Testis (tissue), 2 donors: ENCODE measurements at regions not wholly inside any gene's neighbourhood (a gene's known extent, or its start where the extent isn't known, plus 50 kb on each side); places are given as distances from the start of the nearest gene placed in this dataset.

Source experiments
- POLR2A ChIP-seq: fragments of 450-650 bp; IDR thresholded peaks from one replicate; pipeline ENCODE4 v1.6.1; 2017; ENCODE audit warnings: antibody characterized with exemption, mild to moderate bottlenecking, moderate library complexity
- TF ChIP-seq, protein P1 (sequence below), 3 experiments: fragments of 450-650 bp in 2 of 3; fragments of 200-600 bp in 1 of 3; sonication (generic) in 1 of 3; IDR thresholded peaks; one replicate each; pipeline ENCODE4 v1.5.1; 2016 to 2019; ENCODE audit warnings: antibody characterized with exemption in 3 of 3, mild to moderate bottlenecking in 2 of 3, moderate library complexity in 1 of 3

GRCh38 chr11:7160814-7161489 is 72.2 kb downstream of the RBMXL2 start:
- TF ChIP-seq, protein P1, sequence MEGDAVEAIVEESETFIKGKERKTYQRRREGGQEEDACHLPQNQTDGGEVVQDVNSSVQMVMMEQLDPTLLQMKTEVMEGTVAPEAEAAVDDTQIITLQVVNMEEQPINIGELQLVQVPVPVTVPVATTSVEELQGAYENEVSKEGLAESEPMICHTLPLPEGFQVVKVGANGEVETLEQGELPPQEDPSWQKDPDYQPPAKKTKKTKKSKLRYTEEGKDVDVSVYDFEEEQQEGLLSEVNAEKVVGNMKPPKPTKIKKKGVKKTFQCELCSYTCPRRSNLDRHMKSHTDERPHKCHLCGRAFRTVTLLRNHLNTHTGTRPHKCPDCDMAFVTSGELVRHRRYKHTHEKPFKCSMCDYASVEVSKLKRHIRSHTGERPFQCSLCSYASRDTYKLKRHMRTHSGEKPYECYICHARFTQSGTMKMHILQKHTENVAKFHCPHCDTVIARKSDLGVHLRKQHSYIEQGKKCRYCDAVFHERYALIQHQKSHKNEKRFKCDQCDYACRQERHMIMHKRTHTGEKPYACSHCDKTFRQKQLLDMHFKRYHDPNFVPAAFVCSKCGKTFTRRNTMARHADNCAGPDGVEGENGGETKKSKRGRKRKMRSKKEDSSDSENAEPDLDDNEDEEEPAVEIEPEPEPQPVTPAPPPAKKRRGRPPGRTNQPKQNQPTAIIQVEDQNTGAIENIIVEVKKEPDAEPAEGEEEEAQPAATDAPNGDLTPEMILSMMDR (IDR thresholded peaks at IDR 0.05) = no peak
- no peak for TF ChIP-seq POLR2A
